Smooth muscle cell (in vitro differentiated cells): ENCODE measurements at regions not wholly inside any gene's neighbourhood (a gene's known extent, or its start where the extent isn't known, plus 50 kb on each side); places are given as distances from the start of the nearest gene placed in this dataset.

ENCODE experiments used
- DNase-seq: peaks from one replicate; lab custom pipeline; 2025; ENCODE audit not compliant: unreplicated experiment; lab: John Stamatoyannopoulos, UW
- H2AFZ ChIP-seq: fragments of 200-600 bp; sonication (generic); 2 replicates; pipeline ENCODE4 v1.6.0; 2016; ENCODE audit warnings: antibody characterized with exemption, low read depth, mild to moderate bottlenecking
- H3F3A ChIP-seq: fragments of 200-600 bp; sonication (generic); 2 replicates; pipeline ENCODE4 v1.6.0; 2017; ENCODE audit warnings: antibody characterized with exemption, low read depth
- H3K27ac ChIP-seq: fragments of 200-600 bp; sonication (generic); 2 replicates; pipeline ENCODE4 v1.5.1; 2016; ENCODE audit warnings: low read depth, mild to moderate bottlenecking
- H3K27me3 ChIP-seq: fragments of 200-600 bp; sonication (generic); 2 replicates; pipeline ENCODE4 v1.6.1; 2016; ENCODE audit warnings: low read depth, mild to moderate bottlenecking
- H3K36me3 ChIP-seq: fragments of 200-600 bp; sonication (generic); 2 replicates; pipeline ENCODE4 v1.5.1; 2016; ENCODE audit warnings: low read depth
- H3K4me1 ChIP-seq: fragments of 200-600 bp; sonication (generic); 2 replicates; pipeline ENCODE4 v1.5.1; 2016; ENCODE audit warnings: low read depth
- H3K4me2 ChIP-seq: fragments of 200-600 bp; sonication (generic); 2 replicates; pipeline ENCODE4 v1.6.0; 2016; ENCODE audit warnings: mild to moderate bottlenecking
- H3K4me3 ChIP-seq: fragments of 200-600 bp; sonication (generic); 2 replicates; pipeline ENCODE4 v1.5.1; 2016; ENCODE audit warnings: mild to moderate bottlenecking
- H3K79me2 ChIP-seq: fragments of 200-600 bp; sonication (generic); 2 replicates; pipeline ENCODE4 v1.6.0; 2016; ENCODE audit warnings: low read depth, mild to moderate bottlenecking
- H3K9ac ChIP-seq: fragments of 200-600 bp; sonication (generic); 2 replicates; pipeline ENCODE4 v1.6.0; 2016; ENCODE audit warnings: low read depth
- H3K9me3 ChIP-seq: fragments of 200-600 bp; sonication (generic); replicated peaks from 2 replicates; pipeline ENCODE4 v1.5.1; 2016; ENCODE audit warnings: low read depth
- H4K20me1 ChIP-seq: fragments of 200-600 bp; sonication (generic); 2 replicates; pipeline ENCODE4 v1.6.0; 2016; ENCODE audit warnings: low read depth
- CTCF ChIP-seq: fragments of 200-600 bp; sonication (generic); IDR thresholded peaks from 2 replicates; pipeline ENCODE4 v1.5.1; 2017; ENCODE audit warnings: borderline replicate concordance, mild to moderate bottlenecking, antibody characterized with exemption; ENCODE audit not compliant: insufficient read depth, poor library complexity, severe bottlenecking
- WGBS: methylation state at CpG from one replicate; pipeline ENCODE4 v1.1.7; 2016; ENCODE audit warnings: low lambda C conversion rate; 5-methylcytosine and 5-hydroxymethylcytosine counted together

- H4K20me1 ChIP-seq: no peaks in the 10 kb centered on the region
- H3K4me1 ChIP-seq: peaks cover 14% of the 10 kb centered on the region
These were observed 142.7 kb upstream of the IER5L start for GRCh38 chr9:129320575-129321285.

GRCh38 chr9:129319938-129320481 lies 141.9 kb upstream of the IER5L start:
- Histone ChIP-seq H3K9me3 (no peaks in the 10 kb centered on the region), H3K36me3 (no peaks in the 10 kb centered on the region), H3K4me1 (peaks cover 14% of the 10 kb centered on the region), H3K27me3 (no peaks in the 10 kb centered on the region), H3K27ac (no peak overlapping the region), H3K4me3 (peak overlapping the region; percentile 48), H3K79me2 (no peaks in the 10 kb centered on the region), H3K4me2 (peak overlapping the region; percentile 86), H4K20me1 (no peaks in the 10 kb centered on the region), H3K9ac (no peak overlapping the region), H3F3A (peaks cover 13% of the 10 kb centered on the region), H2AFZ (no peak overlapping the region)
- no peak for TF ChIP-seq CTCF
- WGBS: 65% methylated on average over 12 of the region's 14 CpGs
- DNase-seq: no peak

More at GRCh38 chr9:129320575-129321285, 142.7 kb upstream of the IER5L start:
- Histone ChIP-seq H3F3A (peaks cover 13% of the 10 kb centered on the region), H3K9me3 (no peaks in the 10 kb centered on the region), H3K27me3 (no peaks in the 10 kb centered on the region), H3K4me2 (peak overlapping the region; percentile 86), H3K27ac (no peak overlapping the region), H3K4me3 (peak overlapping the region; percentile 48), H2AFZ (peak overlapping the region; percentile 70), H3K79me2 (no peaks in the 10 kb centered on the region), H3K9ac (no peak overlapping the region), H3K36me3 (no peaks in the 10 kb centered on the region)
- DNase-seq: no peak
- TF ChIP-seq CTCF: no peak
- WGBS: 21% methylated on average over 44 of the region's 46 CpGs

GRCh38 chr9:129319076-129319937 lies 141.2 kb upstream of the IER5L start:
- no peak overlapping the region for H2AFZ ChIP-seq
- H3K9ac ChIP-seq: no peak overlapping the region
- peaks cover 14% of the 10 kb centered on the region for H3K4me1 ChIP-seq
- no peak overlapping the region for H3K4me3 ChIP-seq
- 89% methylated on average over 22 of the region's 30 CpGs for WGBS
- no peaks in the 10 kb centered on the region for H4K20me1 ChIP-seq
- H3K79me2 ChIP-seq: no peaks in the 10 kb centered on the region
- no peak overlapping the region for H3K4me2 ChIP-seq
- H3K27ac ChIP-seq: no peak overlapping the region
- no peaks in the 10 kb centered on the region for H3K36me3 ChIP-seq
- H3F3A ChIP-seq: peaks cover 13% of the 10 kb centered on the region
- DNase-seq: no peak
- no peaks in the 10 kb centered on the region for H3K9me3 ChIP-seq
- no peak for TF ChIP-seq CTCF
- H3K27me3 ChIP-seq: no peaks in the 10 kb centered on the region
